Stomach (tissue), 8 donors: ENCODE measurements at regions not wholly inside any gene's neighbourhood (a gene's known extent, or its start where the extent isn't known, plus 50 kb on each side); places are given as distances from the start of the nearest gene placed in this dataset.

Experiments used
- DNase-seq, 2 donors: peaks; one replicate each; pipeline versions ENCODE4 v3.0.0 to v3.0.0-alpha.2; 2013 to 2019
- H3K27ac ChIP-seq, 5 donors: fragments of 200-600 bp in 4 of 5; sonication (generic) in 4 of 5; one replicate each; pipeline ENCODE4 v1.5.1; 2013 to 2019; ENCODE audit warnings: mild to moderate bottlenecking in 1 of 5, moderate library complexity in 1 of 5
- H3K27me3 ChIP-seq, 3 donors: fragments of 200-600 bp; sonication (generic); one replicate each; pipeline ENCODE4 v1.5.1; 2017 to 2019; ENCODE audit warnings: mixed run types in 1 of 3
- H3K36me3 ChIP-seq, 4 donors: fragments of 200-600 bp; sonication (generic); 1 replicate in 3 of 4; 2 replicates in 1 of 4; pipeline ENCODE4 v1.5.1; 2016 to 2019
- H3K4me1 ChIP-seq, 4 donors: fragments of 200-600 bp; sonication (generic); one replicate each; pipeline ENCODE4 v1.5.1; 2016 to 2019
- H3K4me3 ChIP-seq, 4 donors: fragments of 200-600 bp; sonication (generic) in 3 of 4; one replicate each; pipeline ENCODE4 v1.5.1; 2016 to 2019; ENCODE audit warnings: mild to moderate bottlenecking in 1 of 4
- H3K9me3 ChIP-seq, 4 donors: fragments of 200-600 bp; sonication (generic); one replicate each; pipeline ENCODE4 v1.5.1; 2016 to 2019
- CTCF ChIP-seq, 7 experiments: fragments of 450-650 bp in 4 of 7; fragments of 200-600 bp in 3 of 7; sonication (generic) in 3 of 7; IDR thresholded peaks; one replicate each; pipeline ENCODE4 v1.5.1; 2016 to 2019; ENCODE audit warnings: antibody characterized with exemption in 7 of 7, control low read depth in 2 of 7, mild to moderate bottlenecking in 1 of 7
- EP300 ChIP-seq: sonication (generic); formaldehyde crosslinking; IDR thresholded peaks from one replicate; pipeline ENCODE4 v1.6.1; 2017; ENCODE audit warnings: antibody characterized with exemption
- POLR2A ChIP-seq, 4 donors: fragments of 450-650 bp; IDR thresholded peaks; one replicate each; pipeline ENCODE4 v1.6.1; 2016; ENCODE audit warnings: antibody characterized with exemption in 4 of 4, control low read depth in 2 of 4, mild to moderate bottlenecking in 1 of 4, moderate library complexity in 1 of 4
- POLR2AphosphoS5 ChIP-seq, 3 donors: sonication (generic); formaldehyde crosslinking; IDR thresholded peaks; one replicate each; pipeline ENCODE4 v1.6.1; 2016; ENCODE audit warnings: antibody characterized with exemption in 3 of 3
- WGBS, 5 donors: extraction: QIAGEN DNeasy Blood & Tissue Kit in 3 of 5; methylation state at CpG; one replicate each; pipeline versions ENCODE4 v1.1.5 to v1.1.7; 2013 to 2018; 5-methylcytosine and 5-hydroxymethylcytosine counted together
- intact Hi-C: fragments of 100-400 bp; cut with DNase I; formaldehyde crosslinking; loops from one replicate; pipeline ENCODE4 v1.15.1; 2023; ENCODE audit warnings: low total_unique reads
- donor health status: healthy with polysubstance abuse.
- donor health status: Bipolar disorder and iron deficiency.
- donor health status: healthy.

- Histone ChIP-seq H3K36me3 (no peaks in the 10 kb centered on the region), H3K9me3 (peaks cover 0 to 8% (median 4%) of the 10 kb centered on the region in 4 donors), H3K27ac (no peak overlapping the region), H3K4me1 (no peaks in the 10 kb centered on the region), H3K27me3 (peaks cover 0 to 6% (median 0%) of the 10 kb centered on the region in 3 donors), H3K4me3 (no peak overlapping the region)
- TF ChIP-seq POLR2A (IDR thresholded peaks at IDR 0.05) = no peak
- no peak for TF ChIP-seq POLR2AphosphoS5 (IDR thresholded peaks at IDR 0.05)
- no peak for TF ChIP-seq CTCF (IDR thresholded peaks at IDR 0.05)
- no peak for TF ChIP-seq EP300
- WGBS, 5 donors = 46 to 67% (median 52%) methylated on average over 4 of the region's 4 CpGs
- no peak for DNase-seq
- intact Hi-C loops = no loop called here
Observed at GRCh38 chrX:16033331-16033730, 90.0 kb upstream of the GRPR start.

DNA sequence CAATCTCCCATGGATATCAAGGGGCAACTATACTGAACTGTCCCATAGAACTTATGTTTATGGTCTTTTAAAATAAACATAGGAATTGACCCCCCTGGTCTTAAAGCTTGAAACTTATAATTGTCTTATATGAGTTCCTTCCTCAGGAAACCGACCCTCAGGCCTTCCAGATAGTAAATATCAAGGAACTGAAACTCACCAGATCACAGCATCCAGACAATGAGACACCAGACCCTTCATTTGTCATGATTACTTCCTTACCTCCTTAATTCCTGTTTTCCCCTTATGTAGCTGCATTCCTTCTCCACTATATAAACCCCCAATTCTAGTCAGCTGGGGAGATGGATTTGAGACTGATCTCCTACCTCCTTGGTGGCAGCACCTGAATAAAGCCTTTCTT is 94.8 kb upstream of the GRPR start:
- no peaks in the 10 kb centered on the region for H3K9me3 ChIP-seq
- peaks cover 0 to 11% (median 0%) of the 10 kb centered on the region in 3 donors for H3K27me3 ChIP-seq
- WGBS, 5 donors = 40 to 62% (median 45%) methylated on average over 1 of the region's 1 CpG
- TF ChIP-seq POLR2A (IDR thresholded peaks at IDR 0.05) (no peak), EP300 (no peak), POLR2AphosphoS5 (IDR thresholded peaks at IDR 0.05) (no peak), CTCF (IDR thresholded peaks at IDR 0.05) (no peak)
- no peak for DNase-seq
- no peaks in the 10 kb centered on the region for H3K36me3 ChIP-seq
- H3K4me1 ChIP-seq = no peaks in the 10 kb centered on the region
- intact Hi-C loops = no loop called here
- H3K4me3 ChIP-seq = no peak overlapping the region
- H3K27ac ChIP-seq = no peak overlapping the region

DNA sequence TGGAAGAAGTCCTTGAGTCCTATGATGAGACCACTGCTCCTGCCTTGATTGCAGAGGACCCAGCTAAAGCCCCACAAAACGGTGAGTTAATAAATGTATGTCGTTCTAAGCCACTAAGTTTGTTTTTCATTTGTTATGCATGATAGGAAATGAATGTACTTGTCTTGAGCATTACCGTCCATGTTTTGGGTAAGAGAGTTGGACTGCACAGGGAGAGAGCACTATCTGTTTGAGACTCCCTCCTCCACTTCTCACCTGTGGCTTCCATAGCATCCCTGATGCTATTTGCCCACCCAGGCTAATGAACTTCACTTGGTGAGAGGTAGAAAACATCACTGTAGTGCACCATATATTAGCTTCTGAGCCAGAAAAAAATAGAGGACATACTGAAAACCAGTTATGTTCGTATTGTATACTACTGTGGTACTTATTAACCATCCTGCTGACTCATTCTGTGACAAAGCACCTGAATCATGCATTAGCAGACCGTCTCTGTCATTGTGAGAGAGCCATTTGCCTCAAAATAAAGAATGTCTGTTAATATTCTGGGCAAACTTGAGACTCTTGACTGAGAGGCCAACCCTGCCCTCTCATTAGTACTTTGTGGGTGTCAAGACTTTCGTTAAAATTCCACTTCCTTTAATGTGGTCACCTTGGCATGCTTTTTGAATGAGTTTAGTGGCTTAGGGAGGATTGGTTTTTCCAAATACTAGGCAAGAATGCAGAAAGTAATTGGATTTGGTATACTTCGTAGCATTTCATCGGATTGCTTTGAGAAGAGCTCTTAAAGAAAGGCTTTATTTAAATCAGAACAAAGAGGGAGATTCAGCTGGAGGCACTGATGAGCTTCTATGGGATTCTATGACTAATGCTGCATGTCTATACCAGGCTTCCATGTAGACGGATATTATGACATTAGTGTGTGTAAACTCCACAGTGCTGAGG is 99.3 kb upstream of the GRPR start:
- Histone ChIP-seq H3K4me3 (no peak overlapping the region), H3K36me3 (no peaks in the 10 kb centered on the region), H3K27ac (no peak overlapping the region), H3K9me3 (no peaks in the 10 kb centered on the region), H3K27me3 (peaks cover 0 to 6% (median 0%) of the 10 kb centered on the region in 3 donors), H3K4me1 (no peaks in the 10 kb centered on the region)
- 55 to 72% (median 60%) methylated on average over 9 of the region's 9 CpGs for WGBS, 5 donors
- intact Hi-C loops = no loop called here
- no peak for TF ChIP-seq POLR2A (IDR thresholded peaks at IDR 0.05)
- DNase-seq = no peak

DNA sequence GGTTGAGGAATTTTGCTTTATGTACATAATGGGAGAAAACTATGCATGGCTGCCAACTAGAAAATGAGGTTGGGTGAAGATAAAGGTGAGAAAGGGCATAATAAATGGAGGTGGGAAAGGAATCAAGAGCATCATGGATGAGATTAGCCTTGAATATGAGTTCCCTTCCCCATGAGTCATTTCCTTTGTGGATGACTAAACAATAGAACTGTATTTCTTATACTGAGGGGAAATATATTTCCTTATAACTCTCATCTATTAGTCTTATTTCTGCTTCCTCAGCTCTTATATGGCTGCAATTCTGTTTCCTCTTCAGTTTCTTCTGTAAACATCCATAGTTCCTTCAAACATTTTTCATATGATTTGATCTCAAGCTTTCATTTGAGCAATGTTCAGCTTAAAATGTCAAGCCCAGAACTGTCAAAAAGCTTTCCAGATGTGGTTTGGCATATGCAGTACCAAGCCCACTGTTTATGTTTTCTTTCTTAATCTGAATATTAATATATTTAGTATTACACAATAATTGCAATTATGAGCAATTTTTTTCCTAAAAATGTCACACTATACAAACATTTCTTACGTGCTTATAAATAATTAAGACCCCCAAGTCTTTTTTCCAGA is 100.7 kb upstream of the GRPR start:
- 0 to 100% (median 79%) methylated on average over 1 of the region's 1 CpG for WGBS, 5 donors
- intact Hi-C loops = no loop called here
- TF ChIP-seq CTCF (IDR thresholded peaks at IDR 0.05) (no peak), EP300 (no peak), POLR2AphosphoS5 (IDR thresholded peaks at IDR 0.05) (no peak), POLR2A (IDR thresholded peaks at IDR 0.05) (no peak)
- Histone ChIP-seq H3K27me3 (peaks cover 0 to 6% (median 0%) of the 10 kb centered on the region in 3 donors), H3K27ac (no peak overlapping the region), H3K9me3 (no peaks in the 10 kb centered on the region), H3K36me3 (no peaks in the 10 kb centered on the region), H3K4me1 (no peaks in the 10 kb centered on the region), H3K4me3 (no peak overlapping the region)
- peak in 1 of 2 donors; percentile 9 for DNase-seq
